Thoracic aorta (tissue), 2 donors: ENCODE measurements at regions not wholly inside any gene's neighbourhood (a gene's known extent, or its start where the extent isn't known, plus 50 kb on each side); places are given as distances from the start of the nearest gene placed in this dataset.
"Not testable (repeated sequence)": the region's sequence is repeated elsewhere in the genome, so short reads cannot be mapped to it uniquely, and the experiment has no call there.

Experiments used
- ATAC-seq: fragments of 150-250 bp; one replicate; pipeline ENCODE4 v1.8.0; 2017; ENCODE audit warnings: low read depth; ENCODE audit not compliant: insufficient number of reproducible peaks, low FRiP score
- DNase-seq: peaks from one replicate; pipeline ENCODE4 v3.0.0-alpha.2; 2020; ENCODE audit warnings: low spot score
- H3K27ac ChIP-seq, 2 donors: fragments of 200-600 bp; sonication (generic); 1 replicate in 1 of 2; 2 replicates in 1 of 2; pipeline ENCODE4 v1.5.1; 2016; ENCODE audit warnings: mild to moderate bottlenecking in 2 of 2, moderate library complexity in 2 of 2
- H3K27me3 ChIP-seq: fragments of 200-600 bp; sonication (generic); replicated peaks from 2 replicates; pipeline ENCODE4 v1.6.0; 2016; ENCODE audit warnings: mild to moderate bottlenecking; ENCODE audit not compliant: insufficient read depth
- H3K36me3 ChIP-seq: fragments of 200-600 bp; sonication (generic); one replicate; pipeline ENCODE4 v1.5.1; 2016
- H3K4me1 ChIP-seq, 2 donors: fragments of 200-600 bp; sonication (generic); 1 replicate in 1 of 2; 2 replicates in 1 of 2; pipeline versions ENCODE4 v1.5.1 to v1.6.0; 2016; ENCODE audit warnings: low read depth in 2 of 2, mild to moderate bottlenecking in 1 of 2; ENCODE audit not compliant: control insufficient read depth in 1 of 2
- H3K4me3 ChIP-seq: fragments of 200-600 bp; sonication (generic); 2 replicates; pipeline ENCODE4 v1.5.1; 2016; ENCODE audit warnings: mild to moderate bottlenecking
- H3K9me3 ChIP-seq: fragments of 200-600 bp; sonication (generic); 2 replicates; pipeline ENCODE4 v1.5.1; 2016
- CTCF ChIP-seq: fragments of 200-600 bp; sonication (generic); IDR thresholded peaks from one replicate; pipeline ENCODE4 v1.5.1; 2019; ENCODE audit warnings: antibody characterized with exemption

- no peaks in the 10 kb centered on the region for H3K4me1 ChIP-seq
- ATAC-seq (no peak), DNase-seq (no peak)
- H3K4me3 ChIP-seq: no peak overlapping the region
- TF ChIP-seq CTCF: no peak
- H3K27me3 ChIP-seq: no peaks in the 10 kb centered on the region
- no peak overlapping the region for H3K27ac ChIP-seq
- H3K36me3 ChIP-seq: no peaks in the 10 kb centered on the region
- H3K9me3 ChIP-seq: no peaks in the 10 kb centered on the region
These were observed 634.3 kb downstream of the TMEM182 start for GRCh38 chr2:103396152-103396551.

- Histone ChIP-seq H3K36me3 (no peaks in the 10 kb centered on the region), H3K4me1 (no peaks in the 10 kb centered on the region), H3K27me3 (no peaks in the 10 kb centered on the region), H3K4me3 (no peak overlapping the region), H3K27ac (no peak overlapping the region), H3K9me3 (no peaks in the 10 kb centered on the region)
- DNase-seq (no peak), ATAC-seq (no peak)
- TF ChIP-seq CTCF: no peak
These were observed 639.8 kb downstream of the TMEM182 start for GRCh38 chr2:103401621-103402020.

- no peaks in the 10 kb centered on the region for H3K27me3 ChIP-seq
- H3K9me3 ChIP-seq: no peaks in the 10 kb centered on the region
- no peaks in the 10 kb centered on the region for H3K36me3 ChIP-seq
- no peak for ATAC-seq
- no peak for TF ChIP-seq CTCF
- H3K4me1 ChIP-seq: no peaks in the 10 kb centered on the region
- no peak for DNase-seq
- H3K27ac ChIP-seq: no peak overlapping the region
- H3K4me3 ChIP-seq: no peak overlapping the region
These were observed 640.5 kb downstream of the TMEM182 start for GRCh38 chr2:103402336-103402735.

GRCh38 chr2:103402944-103403343 lies 641.1 kb downstream of the TMEM182 start:
- DNase-seq: no peak
- ATAC-seq: no peak
- no peak for TF ChIP-seq CTCF
- H3K27ac ChIP-seq: no peak overlapping the region
- H3K27me3 ChIP-seq: no peaks in the 10 kb centered on the region
- H3K4me1 ChIP-seq: no peaks in the 10 kb centered on the region
- no peaks in the 10 kb centered on the region for H3K36me3 ChIP-seq
- no peaks in the 10 kb centered on the region for H3K9me3 ChIP-seq
- H3K4me3 ChIP-seq: no peak overlapping the region

- H3K4me3 ChIP-seq, H3K36me3 ChIP-seq, H3K9me3 ChIP-seq, H3K27me3 ChIP-seq, H3K27ac ChIP-seq, H3K4me1 ChIP-seq, DNase-seq, ATAC-seq: not testable (repeated sequence)
These were observed 641.6 kb downstream of the TMEM182 start for GRCh38 chr2:103403388-103403787.

- no peak overlapping the region for H3K27ac ChIP-seq
- H3K9me3 ChIP-seq: no peaks in the 10 kb centered on the region
- no peaks in the 10 kb centered on the region for H3K4me1 ChIP-seq
- ATAC-seq: no peak
- H3K27me3 ChIP-seq: no peaks in the 10 kb centered on the region
- no peak overlapping the region for H3K4me3 ChIP-seq
- no peak for TF ChIP-seq CTCF
- no peak for DNase-seq
- H3K36me3 ChIP-seq: no peaks in the 10 kb centered on the region
These were observed 648.4 kb downstream of the TMEM182 start for GRCh38 chr2:103410221-103410620.
